ENCODE measurements at regions not wholly inside any gene's neighbourhood (a gene's known extent, or its start where the extent isn't known, plus 50 kb on each side); places are given as distances from the start of the nearest gene placed in this dataset.

DNA sequence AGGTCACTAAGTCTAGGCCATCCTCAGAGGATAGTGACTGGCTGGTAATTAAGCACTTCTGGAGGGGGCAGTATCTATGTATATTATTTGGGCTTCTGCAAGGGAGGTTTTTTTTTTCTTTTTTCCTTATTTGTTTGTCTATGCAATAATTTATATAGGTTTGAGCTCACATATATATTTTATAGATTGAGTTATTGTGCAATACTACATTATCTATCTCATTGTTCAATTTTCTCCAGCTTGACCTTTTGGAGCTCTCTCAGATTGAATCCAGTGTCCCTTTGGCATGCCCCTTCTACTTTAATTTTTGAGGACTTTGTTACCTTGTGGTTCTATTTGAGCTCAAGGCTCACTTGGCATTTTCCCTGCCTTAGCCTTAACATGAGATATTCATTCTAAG lies 852.1 kb downstream of the KCNT2 start:
- TF ChIP-seq GATA3 (IDR thresholded peaks at IDR 0.05; ENCODE audit: low read depth, low read length) (no peak), GATA2 (IDR thresholded peaks at IDR 0.05; ENCODE audit: low read depth, low read length) (no peak)

DNA sequence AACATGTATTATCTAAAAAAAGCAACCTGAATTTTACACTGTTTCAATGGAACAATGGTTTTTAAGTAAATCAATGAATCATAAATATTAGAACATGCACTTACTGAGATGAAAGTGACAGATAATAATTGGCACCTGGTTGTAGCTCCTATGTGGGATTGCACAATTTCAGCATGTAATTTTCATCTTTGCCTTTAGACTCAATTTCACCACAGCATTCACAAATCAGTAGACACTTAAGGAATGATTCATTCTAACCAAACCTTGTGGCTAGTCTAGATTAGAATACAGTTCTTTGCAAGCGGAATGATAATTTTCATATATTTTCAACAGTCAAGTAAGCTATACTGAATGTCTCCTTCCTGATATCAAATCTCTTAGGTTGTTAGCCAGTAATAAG lies 853.4 kb downstream of the KCNT2 start:
- no peak for TF ChIP-seq GATA3 (IDR thresholded peaks at IDR 0.05; ENCODE audit: low read depth, low read length)
- no peak for TF ChIP-seq GATA2 (IDR thresholded peaks at IDR 0.05; ENCODE audit: low read depth, low read length)

DNA sequence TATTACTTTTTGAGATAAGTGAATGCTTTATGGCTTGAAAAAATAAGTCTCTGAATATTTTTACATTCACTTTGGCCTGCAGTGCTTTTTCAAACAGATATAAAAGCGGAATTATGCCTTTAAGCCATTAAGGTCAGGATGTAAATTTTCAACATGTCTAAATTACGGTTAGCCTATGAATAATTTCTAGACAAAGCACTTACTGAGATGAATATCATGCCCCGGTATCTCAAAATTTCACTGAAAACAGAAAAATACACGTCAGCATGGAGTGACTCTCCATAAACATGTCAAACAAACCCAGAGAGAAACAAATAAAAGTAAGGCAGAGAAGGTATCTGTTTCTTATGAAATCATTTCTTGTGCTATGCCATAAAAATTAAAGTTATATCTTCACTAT lies 853.9 kb downstream of the KCNT2 start:
- TF ChIP-seq GATA3 (IDR thresholded peaks at IDR 0.05; ENCODE audit: low read depth, low read length) (no peak), GATA2 (IDR thresholded peaks at IDR 0.05; ENCODE audit: low read depth, low read length) (peak; percentile 21; the same call in 1 of the 2 replicates)

DNA sequence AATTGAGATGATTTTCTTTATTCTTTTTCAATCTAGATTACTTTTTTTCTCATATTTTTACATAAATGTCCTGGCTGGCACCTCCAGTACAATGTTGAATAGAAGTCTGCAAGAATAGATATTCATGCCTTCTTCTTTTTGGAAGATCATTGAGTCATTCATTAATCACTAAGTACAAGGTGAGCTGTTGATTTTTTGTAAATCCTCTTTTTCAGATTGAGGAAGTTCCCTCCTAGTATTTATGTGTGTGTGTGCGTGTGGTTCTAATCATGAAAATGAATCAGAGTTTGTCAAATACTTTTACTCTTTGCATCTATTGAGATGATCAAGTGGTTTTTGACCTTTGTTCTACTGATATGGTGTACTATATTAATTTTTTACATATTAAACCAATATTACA lies 859.3 kb downstream of the KCNT2 start:
- TF ChIP-seq GATA3 (IDR thresholded peaks at IDR 0.05; ENCODE audit: low read depth, low read length) (no peak), GATA2 (IDR thresholded peaks at IDR 0.05; ENCODE audit: low read depth, low read length) (no peak)

DNA sequence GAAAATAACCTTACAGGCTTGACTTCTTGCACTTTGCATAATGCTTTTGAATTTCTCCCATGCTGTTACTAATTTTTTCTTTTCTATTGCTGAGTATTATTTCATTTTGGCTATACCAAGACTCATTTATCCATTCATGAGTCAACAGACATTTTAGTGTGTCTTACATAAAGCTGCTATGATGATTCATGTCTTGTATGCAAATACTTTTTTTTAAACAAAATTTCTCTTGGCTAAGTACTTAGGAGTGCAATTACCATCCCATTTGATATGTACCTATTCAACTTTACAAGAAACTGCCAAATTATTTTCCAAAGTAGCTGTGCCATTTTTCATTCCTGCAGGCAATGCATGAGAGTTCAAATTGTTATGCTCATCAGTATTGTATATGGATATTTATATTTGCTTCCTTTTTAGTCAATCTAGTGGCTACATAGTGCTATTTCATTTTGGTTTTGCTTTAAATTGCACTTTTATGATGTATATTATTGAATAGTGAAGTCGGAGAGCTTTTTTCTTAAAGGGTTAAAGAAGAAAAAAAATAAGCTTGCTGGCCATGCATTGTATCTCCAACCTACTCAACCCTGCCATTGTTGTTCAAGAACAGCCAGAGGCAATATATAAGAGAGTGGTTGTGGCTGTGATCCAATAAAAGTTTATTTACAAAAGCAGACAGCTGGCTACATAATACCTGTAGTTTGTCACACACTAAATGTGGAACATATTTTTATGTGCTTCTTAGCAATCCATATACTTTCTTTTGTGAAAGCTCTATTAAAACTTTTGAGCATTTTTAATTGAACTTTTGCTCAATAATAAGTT lies 862.8 kb downstream of the KCNT2 start:
- TF ChIP-seq GATA3 (IDR thresholded peaks at IDR 0.05; ENCODE audit: low read depth, low read length), result no peak
- TF ChIP-seq GATA2 (IDR thresholded peaks at IDR 0.05; ENCODE audit: low read depth, low read length), result no peak

DNA sequence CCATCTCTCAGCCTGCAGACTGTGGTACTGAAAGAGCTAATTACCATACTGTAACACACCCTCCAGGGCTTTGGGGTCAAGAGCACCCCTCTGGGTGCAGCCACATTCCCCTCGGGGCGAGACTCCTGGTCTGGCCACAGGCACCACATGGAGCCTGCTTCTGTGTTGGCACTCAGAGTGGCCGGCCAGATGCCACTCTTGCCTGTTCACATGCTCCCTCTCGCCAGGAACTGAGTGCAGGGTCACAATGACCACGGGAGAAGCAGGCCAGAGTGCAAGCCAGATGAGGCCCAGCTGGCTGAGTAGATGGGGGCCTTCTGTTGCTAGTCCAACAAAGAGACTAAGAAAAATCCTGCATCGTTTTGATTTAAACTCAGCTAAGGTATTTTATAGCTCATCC lies 864.0 kb downstream of the KCNT2 start:
- no peak for TF ChIP-seq GATA3 (IDR thresholded peaks at IDR 0.05; ENCODE audit: low read depth, low read length)

DNA sequence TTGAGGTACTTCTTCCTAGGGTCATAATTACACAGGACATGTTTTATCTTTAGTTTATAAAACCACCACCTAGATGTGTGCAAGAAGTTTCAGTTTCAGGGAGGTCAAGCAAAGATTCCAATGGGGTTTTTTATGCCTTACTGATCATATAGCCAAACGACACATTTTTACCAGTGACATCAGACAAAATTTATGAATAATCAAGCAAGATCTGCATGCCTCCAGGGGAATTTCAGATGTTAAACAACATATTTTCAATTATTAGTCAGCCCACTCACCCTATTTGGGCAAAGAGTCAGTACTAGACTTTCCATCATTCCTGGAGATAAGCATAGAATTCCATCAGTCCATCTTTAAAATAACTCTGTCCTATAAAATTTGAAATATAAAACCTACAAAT lies 867.4 kb downstream of the KCNT2 start:
- TF ChIP-seq GATA2 (IDR thresholded peaks at IDR 0.05; ENCODE audit: low read depth, low read length) (no peak), GATA3 (IDR thresholded peaks at IDR 0.05; ENCODE audit: low read depth, low read length) (no peak)

DNA sequence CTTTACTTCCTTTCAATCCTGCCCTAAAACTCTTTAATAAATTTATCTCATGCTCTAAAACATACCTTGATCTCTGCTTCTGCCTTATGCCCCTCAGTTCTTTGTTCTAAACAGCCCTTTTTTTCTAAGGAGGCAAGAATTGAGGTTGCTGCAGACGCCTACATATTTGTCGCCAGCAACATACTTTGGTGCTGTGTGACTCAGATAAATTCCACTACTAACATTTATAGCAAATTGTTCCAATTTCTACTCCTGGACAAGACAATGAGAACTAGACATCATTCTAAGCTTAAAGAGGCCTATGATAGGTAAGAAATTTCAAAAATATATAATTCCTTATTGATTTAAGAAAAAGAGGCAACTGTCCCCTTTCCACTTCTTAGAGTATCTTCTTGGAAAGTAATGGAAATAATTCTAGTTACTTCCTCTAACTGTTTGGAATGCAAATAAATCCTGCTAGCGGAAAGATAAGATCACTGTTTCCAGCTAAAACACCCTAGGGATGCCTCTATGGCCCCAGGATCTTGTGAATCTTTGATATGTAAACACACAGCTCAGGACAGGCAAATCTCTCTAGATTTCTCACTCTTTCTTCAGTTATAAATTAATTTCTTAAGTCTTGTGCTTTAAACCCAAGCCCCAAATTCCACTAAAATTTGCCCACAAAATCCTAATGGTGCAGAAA lies 869.1 kb downstream of the KCNT2 start:
- no peak for TF ChIP-seq GATA3 (IDR thresholded peaks at IDR 0.05; ENCODE audit: low read depth, low read length)
- no peak for TF ChIP-seq GATA2 (IDR thresholded peaks at IDR 0.05; ENCODE audit: low read depth, low read length)

DNA sequence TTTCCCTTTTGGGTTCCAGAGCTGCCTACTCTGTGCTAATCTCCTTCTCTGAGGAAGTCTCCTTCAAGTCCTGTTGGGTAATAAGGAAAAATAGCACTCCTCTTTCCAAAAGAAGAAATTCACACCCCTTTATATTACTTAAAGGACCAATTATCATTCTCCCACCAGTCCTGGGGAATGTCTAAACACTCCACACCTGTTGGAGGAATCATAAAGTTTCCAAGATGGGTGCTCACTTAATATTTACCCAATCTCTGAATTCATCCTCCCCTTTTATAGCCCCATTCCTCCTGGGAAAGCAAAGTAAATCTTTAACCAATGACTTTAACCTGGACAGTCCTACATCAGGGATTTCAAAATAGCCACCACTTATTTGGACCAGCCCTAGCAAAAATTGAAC lies 873.1 kb downstream of the KCNT2 start:
- no peak for TF ChIP-seq GATA3 (IDR thresholded peaks at IDR 0.05; ENCODE audit: low read depth, low read length)
- TF ChIP-seq GATA2 (IDR thresholded peaks at IDR 0.05; ENCODE audit: low read depth, low read length), result no peak

DNA sequence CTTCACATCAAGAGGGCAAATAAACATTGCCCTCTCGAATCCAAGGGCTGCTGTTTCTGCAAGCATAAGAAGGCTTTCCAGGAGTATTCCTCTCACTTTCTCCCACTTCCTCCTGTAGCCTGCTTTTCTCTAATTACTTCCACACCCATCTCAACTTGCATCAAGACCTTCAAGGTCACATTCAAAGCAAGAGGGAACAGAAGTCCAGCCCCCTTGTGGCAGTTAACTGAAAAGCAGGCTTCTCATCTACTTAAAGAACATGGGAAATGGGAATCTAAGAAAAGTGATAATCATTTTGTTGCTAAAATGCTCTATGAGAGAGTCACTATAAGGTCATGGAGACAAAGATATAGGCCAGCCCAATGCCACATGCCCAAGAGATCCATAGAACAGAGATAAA lies 874.4 kb downstream of the KCNT2 start:
- TF ChIP-seq GATA2 (IDR thresholded peaks at IDR 0.05; ENCODE audit: low read depth, low read length) (no peak), GATA3 (IDR thresholded peaks at IDR 0.05; ENCODE audit: low read depth, low read length) (no peak)

DNA sequence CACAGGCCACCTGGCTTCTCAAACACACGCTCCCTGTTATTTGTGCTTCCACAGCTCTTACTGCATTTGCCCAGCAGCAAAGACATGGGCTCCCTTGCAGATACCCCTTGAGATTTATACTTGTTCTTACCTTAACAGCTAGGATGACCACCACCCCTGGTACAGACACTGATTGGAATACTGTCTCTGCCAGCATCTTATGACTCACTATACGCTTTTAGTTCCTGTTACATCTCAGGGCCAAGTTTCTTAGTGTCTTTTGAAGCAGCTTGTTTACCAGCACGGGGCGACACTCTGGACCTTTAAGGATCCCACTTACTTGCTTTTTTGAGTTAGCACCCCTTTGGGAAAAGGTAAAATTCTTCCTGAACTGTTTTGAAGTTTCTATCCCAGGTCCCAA lies 874.8 kb downstream of the KCNT2 start:
- no peak for TF ChIP-seq GATA3 (IDR thresholded peaks at IDR 0.05; ENCODE audit: low read depth, low read length)
- TF ChIP-seq GATA2 (IDR thresholded peaks at IDR 0.05; ENCODE audit: low read depth, low read length), result no peak

DNA sequence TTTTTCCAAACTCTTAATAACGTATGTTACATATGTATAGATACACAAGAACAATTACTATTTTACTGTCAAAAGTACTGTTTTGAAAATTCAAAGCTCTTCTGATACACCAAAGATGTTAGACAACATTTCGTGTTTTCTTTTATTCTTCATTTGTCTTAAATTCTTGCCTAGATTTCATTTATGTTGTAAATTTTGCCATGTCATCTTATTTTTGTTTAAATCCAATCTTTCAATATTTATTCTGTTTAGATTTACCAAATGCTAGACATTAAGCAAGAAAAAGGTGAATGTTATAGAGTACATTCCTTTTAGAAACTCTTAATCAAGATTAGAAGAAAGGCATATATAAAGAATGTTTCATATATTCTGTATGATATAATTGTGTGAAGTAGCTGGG lies 876.9 kb downstream of the KCNT2 start:
- no peak for TF ChIP-seq GATA3 (IDR thresholded peaks at IDR 0.05; ENCODE audit: low read depth, low read length)
- no peak for TF ChIP-seq GATA2 (IDR thresholded peaks at IDR 0.05; ENCODE audit: low read depth, low read length)

DNA sequence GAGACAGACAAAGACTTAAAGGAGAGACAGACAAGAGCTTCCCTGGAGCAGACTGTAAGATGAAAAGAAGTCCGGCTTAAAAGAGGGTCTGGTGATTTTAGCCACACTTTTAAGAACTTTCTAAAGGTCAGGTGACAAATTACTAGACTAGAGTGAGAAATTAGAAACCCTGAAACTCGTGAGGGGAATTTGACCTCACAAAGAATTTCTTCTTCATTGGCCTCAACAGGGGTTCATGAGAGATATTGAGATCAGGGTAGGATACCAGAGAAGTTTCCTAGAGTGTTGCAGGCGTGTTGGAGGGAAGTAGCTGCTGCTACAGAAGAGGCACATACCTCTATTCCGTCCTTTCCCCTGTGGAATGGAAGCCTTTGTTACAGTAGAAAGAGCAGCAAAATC lies 884.4 kb downstream of the KCNT2 start:
- TF ChIP-seq GATA2 (IDR thresholded peaks at IDR 0.05; ENCODE audit: low read depth, low read length) (no peak), GATA3 (IDR thresholded peaks at IDR 0.05; ENCODE audit: low read depth, low read length) (no peak)

DNA sequence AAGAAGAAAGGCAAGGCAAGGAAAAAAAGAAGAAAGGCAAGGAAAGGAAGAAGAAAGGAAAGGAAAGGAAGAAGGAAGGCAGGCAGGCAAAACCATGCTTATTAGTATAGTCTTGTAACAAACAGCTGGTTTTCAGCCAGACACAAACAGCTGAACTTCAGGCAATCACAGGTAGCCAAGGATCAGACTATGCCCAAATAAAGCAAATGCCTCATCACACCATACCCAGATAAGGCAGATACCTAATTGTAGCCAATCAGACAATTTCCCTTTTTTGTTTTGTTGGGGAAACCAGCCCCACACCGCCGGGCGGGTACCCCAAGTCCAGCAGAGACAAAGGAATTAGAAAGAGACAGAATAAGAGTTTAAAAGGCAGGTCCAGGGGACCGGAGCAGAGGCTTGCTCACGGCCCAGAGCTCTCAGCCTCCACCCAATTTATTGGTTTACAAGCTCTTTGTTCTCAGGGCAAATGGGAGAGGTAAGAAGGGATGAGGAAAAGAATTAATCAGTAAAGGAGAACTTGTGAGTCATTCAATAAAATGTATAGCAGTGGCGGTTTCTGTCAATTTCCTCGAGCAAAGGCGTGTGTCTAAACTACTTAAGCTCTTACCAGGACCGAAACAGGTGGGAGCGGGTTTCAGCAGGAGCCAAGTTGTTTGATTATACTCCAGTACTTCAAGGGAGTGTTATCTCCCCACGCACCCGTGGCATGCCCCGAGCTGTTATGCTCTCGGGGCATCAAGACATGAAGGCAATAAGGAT lies 886.8 kb downstream of the KCNT2 start:
- no peak for TF ChIP-seq GATA2 (IDR thresholded peaks at IDR 0.05; ENCODE audit: low read depth, low read length)

DNA sequence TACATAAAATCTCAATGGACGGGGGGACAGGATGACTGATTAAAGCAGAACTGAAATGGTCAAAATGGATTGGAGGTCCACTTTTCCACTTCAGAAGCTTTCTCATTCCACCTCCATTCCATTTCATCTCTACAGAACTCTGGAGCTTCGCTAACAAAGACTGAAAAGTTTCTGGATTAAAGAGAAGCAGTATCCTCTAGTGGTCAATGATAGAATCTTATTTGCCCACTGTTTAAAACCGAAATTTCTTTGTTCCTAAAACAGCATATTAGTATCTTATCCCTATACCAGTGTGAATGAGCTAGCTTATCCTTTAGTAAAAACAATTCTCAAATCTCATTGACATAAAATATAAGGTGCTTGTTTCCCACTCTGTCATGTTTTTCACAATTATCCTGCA lies 890.6 kb downstream of the KCNT2 start:
- no peak for TF ChIP-seq GATA2 (IDR thresholded peaks at IDR 0.05; ENCODE audit: low read depth, low read length)
- no peak for TF ChIP-seq GATA3 (IDR thresholded peaks at IDR 0.05; ENCODE audit: low read depth, low read length)
